ENCODE measurements at regions not wholly inside any gene's neighbourhood (a gene's known extent, or its start where the extent isn't known, plus 50 kb on each side); places are given as distances from the start of the nearest gene placed in this dataset.
"Not testable (repeated sequence)": the region's sequence is repeated elsewhere in the genome, so short reads cannot be mapped to it uniquely, and the experiment has no call there.

DNA sequence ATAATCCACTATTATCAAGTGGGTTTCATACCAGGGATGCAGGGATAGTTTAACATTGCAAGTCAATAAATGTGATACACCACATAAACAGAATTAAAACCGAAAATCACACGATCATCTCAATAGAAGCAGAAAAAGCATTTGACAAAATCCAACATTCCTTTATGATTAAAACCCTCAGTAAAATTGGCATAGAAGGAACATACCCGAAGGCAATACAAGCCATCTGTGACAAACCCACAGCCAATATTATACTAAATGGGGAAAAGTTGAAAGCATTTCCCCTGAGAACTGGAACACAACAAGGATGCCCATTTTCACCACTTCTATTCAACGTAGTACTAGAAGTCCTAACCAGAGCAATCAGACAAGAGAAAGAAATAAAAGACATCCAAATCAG, 103.0 kb upstream of the KRR1 start:
- DNase-seq; H3K4me3 Mint-ChIP-seq; intact Hi-C loops (cut with micrococcal nuclease); H3K4me1 Mint-ChIP-seq; H3K36me3 Mint-ChIP-seq (ENCODE audit: low read depth); H3K27ac Mint-ChIP-seq: not testable (repeated sequence)
- peaks cover 45% of the 10 kb centered on the region for H3K9me3 Mint-ChIP-seq
- peaks cover 51% of the 10 kb centered on the region for H3K27me3 Mint-ChIP-seq

DNA sequence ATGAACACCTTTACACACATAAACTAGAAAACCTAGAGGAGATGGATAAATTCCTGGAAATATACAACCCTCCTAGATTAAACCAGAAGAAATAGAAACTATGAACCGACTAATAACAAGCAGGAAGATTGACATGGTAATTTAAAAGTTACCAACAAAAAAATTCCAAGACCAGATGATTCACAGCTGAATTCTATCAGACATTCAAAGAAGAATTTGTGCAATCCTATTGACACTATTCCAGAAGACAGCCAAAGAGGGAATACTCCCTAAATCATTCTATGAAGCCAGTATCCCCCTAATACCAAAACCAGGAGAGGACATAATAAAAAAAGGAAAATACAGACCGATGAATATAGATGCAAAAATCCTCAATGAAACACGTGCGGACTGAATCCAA, 102.6 kb upstream of the KRR1 start:
- peaks cover 48% of the 10 kb centered on the region for H3K27me3 Mint-ChIP-seq
- intact Hi-C loops (cut with micrococcal nuclease) = no loop called here
- H3K4me3 Mint-ChIP-seq = no peak overlapping the region
- no peak overlapping the region for H3K27ac Mint-ChIP-seq
- no peak for DNase-seq
- H3K36me3 Mint-ChIP-seq (ENCODE audit: low read depth) = peaks cover 2% of the 10 kb centered on the region
- no peaks in the 10 kb centered on the region for H3K4me1 Mint-ChIP-seq
- peaks cover 42% of the 10 kb centered on the region for H3K9me3 Mint-ChIP-seq

DNA sequence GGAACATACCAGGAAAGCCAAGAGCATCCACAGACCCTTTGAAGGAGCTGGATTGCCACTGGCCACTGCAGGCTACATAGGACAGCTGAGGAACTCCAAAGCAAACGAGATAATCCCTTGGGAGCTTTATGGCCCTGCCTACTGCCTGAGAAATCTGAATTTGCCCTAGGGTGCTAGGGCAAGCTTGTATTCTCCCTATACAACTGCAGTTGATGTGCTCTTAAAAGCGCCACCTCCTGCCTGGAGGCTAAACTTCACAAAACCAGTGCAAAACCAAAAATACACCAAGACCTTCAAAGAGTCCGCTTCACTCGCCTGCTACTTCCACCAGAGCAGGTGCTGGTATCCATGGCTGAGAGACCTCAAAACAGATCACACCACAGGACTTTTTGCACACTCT, 99.6 kb upstream of the KRR1 start:
- H3K36me3 Mint-ChIP-seq (ENCODE audit: low read depth) = peaks cover 2% of the 10 kb centered on the region
- no peaks in the 10 kb centered on the region for H3K4me1 Mint-ChIP-seq
- no peak overlapping the region for H3K4me3 Mint-ChIP-seq
- intact Hi-C loops (cut with micrococcal nuclease) = no loop called here
- no peak for DNase-seq
- H3K27ac Mint-ChIP-seq = no peak overlapping the region
- peaks cover 20% of the 10 kb centered on the region for H3K9me3 Mint-ChIP-seq
- H3K27me3 Mint-ChIP-seq = peaks cover 53% of the 10 kb centered on the region

DNA sequence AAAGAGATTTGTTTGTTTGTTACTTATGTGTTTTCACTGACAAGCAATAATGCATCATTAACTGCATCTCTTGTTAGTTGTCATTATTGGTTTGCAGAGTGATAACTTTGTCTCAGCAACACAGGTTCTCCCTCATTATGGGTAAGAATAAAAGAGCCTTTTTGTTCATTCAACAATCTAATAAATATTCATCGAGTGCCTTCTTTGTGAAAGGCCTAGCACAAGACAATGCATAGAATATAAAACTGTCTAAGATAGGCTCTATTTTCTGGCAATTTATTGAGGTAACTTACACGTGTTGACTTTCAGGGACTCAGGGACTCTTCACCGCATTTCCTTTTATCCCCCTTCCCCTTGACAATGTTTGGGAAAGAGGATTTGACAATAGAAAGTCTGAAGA, 95.5 kb upstream of the KRR1 start:
- DNase-seq = no peak
- H3K27me3 Mint-ChIP-seq = peaks cover 28% of the 10 kb centered on the region
- H3K4me1 Mint-ChIP-seq = no peaks in the 10 kb centered on the region
- no peaks in the 10 kb centered on the region for H3K9me3 Mint-ChIP-seq
- H3K4me3 Mint-ChIP-seq = no peak overlapping the region
- no peak overlapping the region for H3K27ac Mint-ChIP-seq
- H3K36me3 Mint-ChIP-seq (ENCODE audit: low read depth) = no peaks in the 10 kb centered on the region
- intact Hi-C loops (cut with micrococcal nuclease) = no loop called here

DNA sequence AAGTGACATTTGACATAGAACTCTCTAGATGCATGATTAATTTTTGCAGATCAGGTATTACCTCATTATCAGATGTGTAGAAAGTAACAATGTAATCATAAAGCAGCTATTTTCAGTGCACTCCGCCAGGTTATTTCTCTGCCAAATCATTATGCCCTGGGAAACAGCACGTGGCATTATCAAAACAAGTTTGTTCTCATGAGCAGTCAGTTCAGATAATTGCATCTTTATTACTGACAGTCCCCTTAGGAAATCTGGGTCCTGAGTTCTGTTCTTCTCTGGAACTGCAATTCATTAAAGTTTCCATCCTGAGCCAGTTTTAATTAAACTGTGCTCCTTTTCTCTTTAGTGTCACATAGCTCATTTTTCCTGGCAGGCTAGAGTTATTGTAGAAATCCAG, 94.7 kb upstream of the KRR1 start:
- H3K27me3 Mint-ChIP-seq = peaks cover 26% of the 10 kb centered on the region
- intact Hi-C loops (cut with micrococcal nuclease) = no loop called here
- DNase-seq = no peak

DNA sequence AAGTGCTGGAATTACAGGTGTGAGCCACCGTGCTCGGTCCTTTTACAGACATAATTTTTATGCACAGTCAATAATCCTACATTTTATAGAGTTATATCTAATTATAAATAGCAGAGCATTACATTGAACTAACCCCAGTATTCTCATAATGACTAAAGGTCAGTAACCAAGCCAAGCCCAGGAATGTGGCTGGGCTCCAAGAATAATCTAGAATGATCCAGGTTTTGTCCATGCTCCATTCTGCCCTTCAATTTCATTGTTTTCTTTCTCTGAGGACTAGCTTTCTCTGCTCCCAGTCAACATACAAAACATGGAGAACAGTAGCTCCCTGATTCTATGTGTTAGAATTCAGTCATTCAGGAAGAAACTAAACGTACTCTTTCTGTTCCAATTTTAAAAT, 92.1 kb upstream of the KRR1 start:
- no peaks in the 10 kb centered on the region for H3K4me1 Mint-ChIP-seq
- H3K27me3 Mint-ChIP-seq = peaks cover 22% of the 10 kb centered on the region
- H3K27ac Mint-ChIP-seq = no peak overlapping the region
- no peaks in the 10 kb centered on the region for H3K36me3 Mint-ChIP-seq (ENCODE audit: low read depth)
- intact Hi-C loops (cut with micrococcal nuclease) = no loop called here
- H3K9me3 Mint-ChIP-seq = no peaks in the 10 kb centered on the region
- no peak for DNase-seq
- H3K4me3 Mint-ChIP-seq = no peak overlapping the region

More for the DNA sequence above, 94.7 kb upstream of the KRR1 start:
- H3K36me3 Mint-ChIP-seq (ENCODE audit: low read depth) = no peaks in the 10 kb centered on the region
- H3K9me3 Mint-ChIP-seq = no peaks in the 10 kb centered on the region
- no peaks in the 10 kb centered on the region for H3K4me1 Mint-ChIP-seq
- no peak overlapping the region for H3K4me3 Mint-ChIP-seq
- no peak overlapping the region for H3K27ac Mint-ChIP-seq

DNA sequence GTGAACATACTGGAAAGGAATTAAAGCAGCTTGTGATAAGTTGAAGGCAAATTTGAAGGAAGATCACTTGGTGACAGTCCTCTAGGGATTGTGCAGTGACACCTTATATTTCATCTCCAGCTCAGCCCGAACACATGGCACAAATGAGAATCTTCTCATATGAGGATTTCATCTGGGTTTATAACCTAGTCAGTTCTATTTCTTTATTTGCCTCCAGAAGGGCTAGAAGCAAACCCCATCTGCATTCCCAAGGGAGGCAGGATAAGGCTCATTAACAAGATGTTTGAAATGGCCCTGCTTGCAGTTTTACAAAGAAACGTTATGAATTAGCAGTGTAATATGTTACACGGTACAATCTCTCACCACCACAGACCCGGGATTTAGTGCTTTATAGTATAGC, 90.7 kb upstream of the KRR1 start:
- intact Hi-C loops (cut with micrococcal nuclease) = no loop called here
- Mint-ChIP-seq H3K36me3 (ENCODE audit: low read depth) (no peaks in the 10 kb centered on the region), H3K9me3 (no peaks in the 10 kb centered on the region), H3K4me1 (no peaks in the 10 kb centered on the region), H3K27ac (no peak overlapping the region), H3K4me3 (no peak overlapping the region), H3K27me3 (peaks cover 16% of the 10 kb centered on the region)
- no peak for DNase-seq

DNA sequence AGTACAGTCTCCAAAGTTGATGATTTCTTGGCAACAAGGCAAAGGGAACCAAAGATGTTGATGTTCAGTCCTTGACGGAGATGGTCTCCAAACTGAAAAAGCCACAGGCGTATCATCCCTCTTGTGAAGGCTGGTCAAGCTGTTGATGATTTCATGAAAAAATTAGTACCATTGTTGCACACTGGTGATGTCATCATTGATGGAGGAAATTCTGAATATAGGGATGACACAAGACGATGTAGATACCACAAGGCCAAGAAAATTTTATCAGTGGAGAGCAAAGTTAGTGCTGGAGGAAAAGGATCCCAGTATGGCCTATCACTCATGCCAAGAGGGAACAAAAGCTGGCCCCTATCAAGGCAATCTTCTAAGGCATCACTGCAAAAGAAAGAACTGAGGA, 88.7 kb upstream of the KRR1 start:
- Mint-ChIP-seq H3K27ac (no peak overlapping the region), H3K36me3 (ENCODE audit: low read depth) (no peaks in the 10 kb centered on the region), H3K27me3 (peaks cover 15% of the 10 kb centered on the region), H3K4me1 (no peaks in the 10 kb centered on the region), H3K4me3 (no peak overlapping the region), H3K9me3 (no peaks in the 10 kb centered on the region)
- intact Hi-C loops (cut with micrococcal nuclease) = no loop called here
- DNase-seq = no peak

DNA sequence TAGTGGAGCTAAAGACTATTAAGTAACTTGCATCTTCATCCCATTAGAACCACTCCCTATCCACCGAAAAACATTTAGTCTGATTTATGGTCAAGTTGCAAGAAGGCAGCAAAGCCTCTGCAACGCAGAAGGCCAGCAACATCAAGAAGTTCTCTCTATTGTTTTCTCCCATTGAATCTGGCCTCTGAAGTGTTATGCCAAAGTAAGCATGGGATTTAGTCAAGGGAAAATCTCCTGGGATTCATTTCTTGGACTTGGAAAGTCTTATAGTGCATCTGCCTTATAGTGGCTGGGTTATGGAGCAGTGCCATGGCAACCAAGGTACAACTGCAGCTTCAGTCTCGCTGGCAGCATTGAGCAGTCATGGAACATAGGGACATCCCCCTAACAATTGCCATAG, 87.7 kb upstream of the KRR1 start:
- Mint-ChIP-seq H3K4me1 (no peaks in the 10 kb centered on the region), H3K36me3 (ENCODE audit: low read depth) (no peaks in the 10 kb centered on the region), H3K27me3 (peaks cover 15% of the 10 kb centered on the region), H3K9me3 (no peaks in the 10 kb centered on the region), H3K27ac (no peak overlapping the region), H3K4me3 (no peak overlapping the region)
- intact Hi-C loops (cut with micrococcal nuclease) = no loop called here
- DNase-seq = no peak

DNA sequence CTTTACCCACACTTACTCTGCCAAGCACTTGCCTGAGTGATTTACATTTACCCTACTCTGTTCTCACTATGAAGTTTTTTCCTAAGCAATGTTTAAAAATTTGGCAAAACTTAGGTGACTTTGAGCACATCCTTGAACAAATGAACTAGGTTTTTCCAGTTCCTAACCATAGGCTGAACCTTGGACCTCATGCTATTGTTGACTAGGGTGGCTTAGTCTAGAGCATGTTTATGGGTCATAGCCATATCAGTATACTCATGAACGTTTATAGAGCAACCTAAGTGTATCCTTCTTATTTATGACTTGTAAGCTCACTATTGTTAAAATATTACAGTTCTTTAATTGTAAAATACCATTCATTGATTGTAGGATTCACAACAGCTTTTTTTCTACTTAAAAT, 85.0 kb upstream of the KRR1 start:
- Mint-ChIP-seq H3K9me3 (no peaks in the 10 kb centered on the region), H3K27ac (no peak overlapping the region), H3K4me3 (no peak overlapping the region), H3K27me3 (peaks cover 22% of the 10 kb centered on the region), H3K4me1 (no peaks in the 10 kb centered on the region), H3K36me3 (ENCODE audit: low read depth) (no peaks in the 10 kb centered on the region)
- intact Hi-C loops (cut with micrococcal nuclease) = no loop called here
- DNase-seq = no peak

DNA sequence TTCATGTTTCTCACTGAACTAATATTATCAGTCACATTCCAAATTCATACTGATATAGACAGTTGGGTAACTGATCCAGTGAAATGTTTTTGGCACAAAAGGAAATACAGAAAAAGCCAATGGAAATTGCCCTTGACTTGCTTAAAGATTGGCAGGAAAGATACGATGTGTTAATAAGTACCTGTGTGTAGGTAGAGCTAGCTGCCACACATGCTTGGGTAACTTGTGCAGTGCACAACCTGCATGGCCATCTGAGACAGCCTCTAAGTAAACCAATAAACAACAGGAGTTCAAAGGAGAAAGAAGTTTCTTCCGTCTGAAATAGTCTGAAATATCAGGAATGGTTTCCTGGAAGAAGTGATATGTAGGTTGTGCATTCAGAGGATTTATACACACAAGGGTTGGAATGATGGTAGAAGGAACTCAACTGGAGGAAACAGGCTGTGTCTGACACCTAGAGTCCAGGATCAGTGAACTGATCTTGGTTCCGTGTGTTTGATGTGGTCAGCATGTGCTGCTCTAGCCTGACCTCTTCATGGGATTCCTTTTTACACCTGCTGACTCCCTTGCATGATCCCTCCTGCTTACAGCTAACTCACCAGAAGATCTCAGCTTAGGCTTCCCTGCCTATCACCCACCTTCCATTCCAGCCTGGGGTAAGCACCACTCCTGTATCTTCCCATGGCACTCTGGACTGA, 81.4 kb upstream of the KRR1 start:
- no peak overlapping the region for H3K4me3 Mint-ChIP-seq

DNA sequence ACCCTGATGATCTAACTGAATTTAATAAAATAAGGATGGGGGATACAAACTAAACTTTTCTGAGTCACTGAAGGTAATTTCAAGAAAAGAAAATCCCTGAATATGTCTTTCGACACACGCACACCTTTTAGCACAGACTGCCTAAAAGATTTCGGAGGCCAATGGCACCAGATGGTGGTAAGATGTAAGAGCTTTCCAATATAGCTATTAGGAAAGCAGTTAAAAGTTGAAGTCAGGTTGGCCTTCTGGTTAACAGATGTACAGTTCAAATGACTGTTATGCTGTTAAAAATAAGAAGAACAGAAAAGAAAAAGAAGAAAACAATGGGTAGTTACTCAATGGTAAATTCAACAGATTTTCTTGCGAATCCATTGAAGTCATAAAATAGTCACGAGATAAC, 80.7 kb upstream of the KRR1 start:
- Mint-ChIP-seq H3K27ac (no peak overlapping the region), H3K4me3 (no peak overlapping the region), H3K27me3 (peaks cover 25% of the 10 kb centered on the region), H3K4me1 (no peaks in the 10 kb centered on the region), H3K36me3 (ENCODE audit: low read depth) (no peaks in the 10 kb centered on the region), H3K9me3 (peaks cover 10% of the 10 kb centered on the region)
- DNase-seq = no peak
- intact Hi-C loops (cut with micrococcal nuclease) = no loop called here

More for the DNA sequence above, 81.4 kb upstream of the KRR1 start:
- DNase-seq = no peak
- H3K27ac Mint-ChIP-seq = no peak overlapping the region
- intact Hi-C loops (cut with micrococcal nuclease) = no loop called here
- H3K9me3 Mint-ChIP-seq = peaks cover 10% of the 10 kb centered on the region
- H3K4me1 Mint-ChIP-seq = no peaks in the 10 kb centered on the region
- H3K36me3 Mint-ChIP-seq (ENCODE audit: low read depth) = no peaks in the 10 kb centered on the region
- peaks cover 28% of the 10 kb centered on the region for H3K27me3 Mint-ChIP-seq

DNA sequence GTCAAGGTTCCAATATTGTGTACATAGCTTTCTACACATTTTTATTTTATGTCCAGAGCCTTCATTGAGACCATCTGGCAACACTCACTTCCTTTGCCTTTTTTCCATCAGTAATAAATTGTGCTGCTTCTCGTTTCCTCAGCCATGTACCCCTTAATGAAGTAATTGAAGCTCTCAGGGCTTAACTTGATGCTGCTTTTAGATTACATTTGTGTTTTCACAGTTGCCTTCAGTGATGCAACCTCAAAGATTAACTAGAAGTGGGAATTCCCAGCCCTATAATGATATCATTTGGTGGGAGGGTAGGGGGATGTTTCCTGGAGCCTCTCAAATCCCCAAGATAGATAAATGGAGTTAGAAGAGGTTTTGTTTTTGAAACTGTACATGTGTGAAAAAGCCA, 80.2 kb upstream of the KRR1 start:
- Mint-ChIP-seq H3K4me1 (no peaks in the 10 kb centered on the region), H3K27ac (no peak overlapping the region), H3K27me3 (peaks cover 23% of the 10 kb centered on the region), H3K9me3 (peaks cover 10% of the 10 kb centered on the region), H3K36me3 (ENCODE audit: low read depth) (no peaks in the 10 kb centered on the region), H3K4me3 (no peak overlapping the region)
- intact Hi-C loops (cut with micrococcal nuclease) = no loop called here
- no peak for DNase-seq

DNA sequence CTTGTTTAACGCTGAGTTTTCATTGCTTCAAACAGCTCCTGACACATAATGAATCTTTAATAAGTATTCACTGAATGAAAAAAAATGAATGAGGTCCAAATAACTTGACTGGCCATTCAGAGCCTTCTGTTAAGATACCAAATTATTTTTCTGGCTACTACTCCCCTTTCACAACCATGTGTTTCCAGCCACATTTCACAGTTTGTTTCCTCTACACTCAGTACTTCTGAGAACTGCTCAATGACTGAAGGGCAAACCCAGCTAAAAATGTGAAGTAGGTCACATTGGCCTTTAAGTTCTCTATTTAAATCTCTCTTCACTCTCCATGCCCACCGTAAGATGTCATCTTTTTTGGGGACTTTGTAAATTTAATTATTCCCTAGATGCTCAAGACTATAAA, 78.4 kb upstream of the KRR1 start:
- no peak overlapping the region for H3K4me3 Mint-ChIP-seq
- H3K9me3 Mint-ChIP-seq = peaks cover 10% of the 10 kb centered on the region
- peaks cover 16% of the 10 kb centered on the region for H3K27me3 Mint-ChIP-seq
- intact Hi-C loops (cut with micrococcal nuclease) = no loop called here
- no peaks in the 10 kb centered on the region for H3K36me3 Mint-ChIP-seq (ENCODE audit: low read depth)
- DNase-seq = no peak
- no peaks in the 10 kb centered on the region for H3K4me1 Mint-ChIP-seq
- no peak overlapping the region for H3K27ac Mint-ChIP-seq

DNA sequence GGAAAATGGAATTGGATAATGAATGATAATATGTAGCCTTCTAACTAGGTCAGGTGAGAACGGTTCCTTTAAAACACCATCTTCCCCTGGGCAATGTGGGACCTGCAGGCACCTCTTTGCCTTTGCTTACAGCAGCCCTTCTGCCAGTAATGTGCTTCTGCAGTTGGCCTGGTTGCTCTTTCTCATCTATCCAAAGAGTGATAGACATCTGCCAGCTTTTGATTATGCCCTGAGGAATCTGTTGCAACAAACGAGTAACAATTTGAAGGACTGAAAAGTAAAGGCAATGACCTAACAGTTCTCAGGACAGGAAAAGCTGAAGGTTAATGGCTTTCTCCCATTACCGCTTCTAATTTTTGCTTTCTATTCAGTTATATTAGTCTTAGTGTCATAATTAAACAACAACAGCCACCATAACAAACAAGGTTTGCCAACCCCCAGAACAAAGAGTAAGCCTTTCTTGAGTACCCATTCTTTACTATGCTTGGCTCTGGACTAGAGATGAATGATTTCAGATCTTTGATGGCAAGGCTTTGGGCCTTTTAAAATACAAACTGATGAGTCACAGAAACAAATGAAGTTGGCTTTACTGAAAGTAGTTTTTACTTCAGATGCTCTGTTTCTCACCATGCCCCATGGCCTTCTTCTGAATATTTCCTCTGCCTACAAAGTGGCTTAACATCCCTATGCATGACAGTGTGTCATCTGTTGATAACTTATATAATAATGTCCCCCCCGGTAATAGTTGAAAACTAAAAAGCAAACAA, 76.1 kb upstream of the KRR1 start:
- H3K36me3 Mint-ChIP-seq (ENCODE audit: low read depth) = no peaks in the 10 kb centered on the region

More for the DNA sequence above, 76.1 kb upstream of the KRR1 start:
- Mint-ChIP-seq H3K27ac (no peak overlapping the region), H3K4me3 (no peak overlapping the region), H3K27me3 (peaks cover 7% of the 10 kb centered on the region), H3K4me1 (no peaks in the 10 kb centered on the region), H3K9me3 (peaks cover 10% of the 10 kb centered on the region)
- intact Hi-C loops (cut with micrococcal nuclease) = no loop called here
- DNase-seq = no peak
